ENCODE measurements at regions not wholly inside any gene's neighbourhood (a gene's known extent, or its start where the extent isn't known, plus 50 kb on each side); places are given as distances from the start of the nearest gene placed in this dataset.

DNA sequence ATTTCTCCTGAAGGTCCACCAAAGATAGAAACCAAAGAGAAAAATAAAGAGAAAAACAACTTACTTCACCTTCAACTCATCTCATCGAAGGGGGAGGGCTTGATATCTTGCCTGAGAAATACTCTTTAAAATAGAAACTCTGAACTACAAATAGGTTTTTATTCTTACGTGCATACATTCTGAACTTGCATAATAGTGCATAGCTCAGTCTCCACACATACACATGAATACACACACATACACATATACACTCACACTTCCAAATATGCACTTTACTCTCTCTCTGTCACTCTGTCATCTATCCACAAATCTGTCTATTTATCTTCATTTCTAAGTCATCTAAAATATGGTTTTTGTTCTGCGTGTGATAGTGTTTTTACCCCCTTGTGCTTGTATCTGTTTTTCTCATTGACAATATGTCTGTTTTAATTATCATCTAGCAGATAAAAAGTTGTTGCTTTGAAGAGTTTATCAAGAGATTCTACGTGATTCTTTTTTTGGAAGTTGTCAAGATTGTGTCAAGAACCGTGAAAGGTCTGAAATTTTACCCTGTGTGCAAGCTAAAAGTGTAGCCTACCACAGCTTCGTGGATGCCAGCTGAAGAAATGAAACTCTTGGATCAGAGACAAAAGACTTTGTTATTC lies 468.8 kb downstream of the EPM2A start:
- H3K27ac ChIP-seq (ENCODE audit: low read depth, low read length), result no peak overlapping the region
- ChIA-PET POLR2A (no interaction called here), CTCF (no interaction called here)
- no peaks in the 10 kb centered on the region for H3K9me3 ChIP-seq (ENCODE audit: control insufficient read depth, insufficient read depth, low read length)
- TF ChIP-seq, protein P1, sequence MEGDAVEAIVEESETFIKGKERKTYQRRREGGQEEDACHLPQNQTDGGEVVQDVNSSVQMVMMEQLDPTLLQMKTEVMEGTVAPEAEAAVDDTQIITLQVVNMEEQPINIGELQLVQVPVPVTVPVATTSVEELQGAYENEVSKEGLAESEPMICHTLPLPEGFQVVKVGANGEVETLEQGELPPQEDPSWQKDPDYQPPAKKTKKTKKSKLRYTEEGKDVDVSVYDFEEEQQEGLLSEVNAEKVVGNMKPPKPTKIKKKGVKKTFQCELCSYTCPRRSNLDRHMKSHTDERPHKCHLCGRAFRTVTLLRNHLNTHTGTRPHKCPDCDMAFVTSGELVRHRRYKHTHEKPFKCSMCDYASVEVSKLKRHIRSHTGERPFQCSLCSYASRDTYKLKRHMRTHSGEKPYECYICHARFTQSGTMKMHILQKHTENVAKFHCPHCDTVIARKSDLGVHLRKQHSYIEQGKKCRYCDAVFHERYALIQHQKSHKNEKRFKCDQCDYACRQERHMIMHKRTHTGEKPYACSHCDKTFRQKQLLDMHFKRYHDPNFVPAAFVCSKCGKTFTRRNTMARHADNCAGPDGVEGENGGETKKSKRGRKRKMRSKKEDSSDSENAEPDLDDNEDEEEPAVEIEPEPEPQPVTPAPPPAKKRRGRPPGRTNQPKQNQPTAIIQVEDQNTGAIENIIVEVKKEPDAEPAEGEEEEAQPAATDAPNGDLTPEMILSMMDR (IDR thresholded peaks at IDR 0.05; ENCODE audit: low read depth, low read length), result no peak
- DNase-seq (ENCODE audit: low read depth, low spot score), result no peak
- no peaks in the 10 kb centered on the region for H3K27me3 ChIP-seq (ENCODE audit: control insufficient read depth, insufficient read depth, low read length)
- no peak overlapping the region for H3K4me3 ChIP-seq (ENCODE audit: low read depth, low read length)

DNA sequence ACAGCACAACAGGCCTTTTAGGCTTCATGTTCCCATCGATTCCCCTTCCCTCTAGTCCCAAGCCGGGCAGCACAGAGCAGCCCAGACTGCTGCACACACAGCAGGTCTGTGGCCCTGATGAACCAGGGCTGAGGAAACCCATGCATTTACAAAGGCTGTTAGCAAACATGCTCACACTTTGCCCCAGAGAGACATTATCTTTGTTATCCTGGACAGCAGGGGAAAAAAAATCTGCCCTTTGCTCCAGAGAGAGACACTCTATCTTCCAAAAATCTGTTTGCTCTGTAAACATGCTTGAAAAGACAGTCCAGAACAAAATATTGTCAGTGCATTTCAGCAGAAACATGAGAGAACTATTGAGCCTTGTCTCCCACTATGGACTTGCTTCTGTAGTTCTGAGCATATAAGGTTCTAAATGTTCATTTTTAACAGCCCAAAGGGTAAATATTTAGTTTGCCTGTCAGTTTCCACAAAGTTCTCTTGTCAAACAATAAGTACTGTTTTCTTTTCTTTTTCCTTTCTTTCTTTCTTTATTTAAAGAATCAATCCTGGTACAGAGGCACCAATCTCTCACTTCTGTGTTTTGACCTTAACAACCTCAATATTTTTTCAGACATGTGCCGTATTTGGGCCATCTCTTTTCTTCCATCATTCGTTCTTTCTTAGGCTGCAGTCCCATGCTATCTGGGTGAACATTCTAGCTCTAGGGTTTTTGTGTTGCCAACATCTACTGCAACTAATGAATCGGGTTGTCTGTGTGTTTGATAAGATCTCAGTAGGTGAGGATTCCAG lies 468.0 kb downstream of the EPM2A start:
- DNase-seq (ENCODE audit: low read depth, low spot score), result no peak
- Histone ChIP-seq H3K9me3 (ENCODE audit: control insufficient read depth, insufficient read depth, low read length) (no peaks in the 10 kb centered on the region), H3K4me3 (ENCODE audit: low read depth, low read length) (no peak overlapping the region), H3K27me3 (ENCODE audit: control insufficient read depth, insufficient read depth, low read length) (no peaks in the 10 kb centered on the region), H3K27ac (ENCODE audit: low read depth, low read length) (no peak overlapping the region)
- ChIA-PET POLR2A (no interaction called here), CTCF (no interaction called here)
- TF ChIP-seq, protein P1 (IDR thresholded peaks at IDR 0.05; ENCODE audit: low read depth, low read length), result no peak

DNA sequence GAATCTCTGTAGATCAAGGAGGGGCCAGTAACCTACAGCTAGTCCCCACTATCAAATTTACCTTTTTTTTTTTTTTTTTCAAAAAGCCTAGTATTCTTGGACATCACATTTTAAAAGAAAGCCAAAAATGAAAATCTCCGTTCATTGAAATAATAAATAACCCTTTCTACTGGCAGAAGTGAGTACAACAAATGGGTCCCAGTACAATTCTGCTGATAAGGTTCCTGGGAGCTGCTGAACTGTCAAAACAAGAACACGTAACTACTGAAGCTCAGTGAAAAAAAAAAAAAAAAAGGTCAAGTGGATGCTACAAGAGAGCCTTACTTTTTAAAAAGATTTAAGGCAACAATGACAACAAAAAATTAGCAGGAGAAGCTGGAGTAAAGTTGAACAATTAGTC lies 464.9 kb downstream of the EPM2A start:
- POLR2A ChIA-PET, result no interaction called here
- TF ChIP-seq, protein P1 (IDR thresholded peaks at IDR 0.05; ENCODE audit: low read depth, low read length), result no peak
- Histone ChIP-seq H3K27me3 (ENCODE audit: control insufficient read depth, insufficient read depth, low read length) (no peaks in the 10 kb centered on the region), H3K27ac (ENCODE audit: low read depth, low read length) (no peak overlapping the region), H3K4me3 (ENCODE audit: low read depth, low read length) (no peak overlapping the region), H3K9me3 (ENCODE audit: control insufficient read depth, insufficient read depth, low read length) (no peaks in the 10 kb centered on the region)
- DNase-seq (ENCODE audit: low read depth, low spot score), result no peak
- CTCF ChIA-PET, result interaction anchor here (0.6 to 0.7 kb wide), 3 partner anchors 9 to 183 kb away, joined by 3 to 5 read pairs (median 3); no protein-coding TSS in a partner anchor

DNA sequence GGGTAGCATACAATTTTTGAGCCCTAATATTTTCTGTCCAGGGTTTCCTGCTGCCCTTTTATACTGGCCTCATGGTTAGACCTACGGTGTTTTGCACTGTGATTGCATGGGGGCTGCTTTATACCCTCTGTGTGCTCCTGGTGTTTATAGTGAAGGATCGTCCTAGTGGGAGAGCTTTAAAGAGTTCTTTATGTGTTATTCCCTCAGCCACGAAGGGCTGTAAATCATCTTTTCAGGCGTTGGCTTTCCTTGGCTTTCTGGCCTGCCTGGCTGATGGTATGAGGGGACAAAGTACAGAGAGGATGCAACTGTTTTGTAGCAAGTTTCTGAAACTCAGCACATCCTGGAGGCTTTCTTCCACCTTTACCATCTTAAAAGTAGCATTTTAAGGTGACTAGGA lies 464.3 kb downstream of the EPM2A start:
- no peak overlapping the region for H3K27ac ChIP-seq (ENCODE audit: low read depth, low read length)
- TF ChIP-seq, protein P1 (IDR thresholded peaks at IDR 0.05; ENCODE audit: low read depth, low read length), result no peak
- ChIA-PET POLR2A (no interaction called here), CTCF (interaction anchor here (0.7 kb wide), 2 partner anchors 9 to 66 kb away, joined by 3 to 5 read pairs; no protein-coding TSS in a partner anchor)
- no peak for DNase-seq (ENCODE audit: low read depth, low spot score)
- no peaks in the 10 kb centered on the region for H3K9me3 ChIP-seq (ENCODE audit: control insufficient read depth, insufficient read depth, low read length)
- H3K27me3 ChIP-seq (ENCODE audit: control insufficient read depth, insufficient read depth, low read length), result no peaks in the 10 kb centered on the region
- no peak overlapping the region for H3K4me3 ChIP-seq (ENCODE audit: low read depth, low read length)

DNA sequence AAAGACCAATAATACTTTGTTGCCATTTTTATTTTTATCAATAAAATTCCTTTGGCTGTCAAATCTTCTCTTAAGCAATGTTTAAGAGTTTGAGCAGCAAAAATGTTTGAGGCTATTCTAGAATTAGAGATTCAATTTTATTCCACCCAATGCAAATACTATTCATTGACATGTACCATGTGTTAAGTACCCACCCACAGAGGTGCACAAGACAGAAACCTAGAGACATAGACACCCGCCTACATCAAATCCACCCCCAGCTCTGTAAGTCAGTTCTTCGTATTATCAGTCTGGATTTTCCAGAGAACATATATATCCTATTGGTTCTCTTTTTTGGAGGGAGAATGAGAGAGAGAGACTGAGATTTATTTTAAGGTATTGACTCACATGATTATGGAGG lies 463.7 kb downstream of the EPM2A start:
- CTCF ChIA-PET, result no interaction called here
- H3K4me3 ChIP-seq (ENCODE audit: low read depth, low read length), result no peak overlapping the region
- no peak overlapping the region for H3K27ac ChIP-seq (ENCODE audit: low read depth, low read length)
- TF ChIP-seq, protein P1 (IDR thresholded peaks at IDR 0.05; ENCODE audit: low read depth, low read length), result no peak
- POLR2A ChIA-PET, result no interaction called here
- H3K9me3 ChIP-seq (ENCODE audit: control insufficient read depth, insufficient read depth, low read length), result no peaks in the 10 kb centered on the region
- no peak for DNase-seq (ENCODE audit: low read depth, low spot score)
- no peaks in the 10 kb centered on the region for H3K27me3 ChIP-seq (ENCODE audit: control insufficient read depth, insufficient read depth, low read length)

Data from AG04450 (cell line).